PFSK-1 (cell line): ENCODE measurements at regions not wholly inside any gene's neighbourhood (a gene's known extent, or its start where the extent isn't known, plus 50 kb on each side); places are given as distances from the start of the nearest gene placed in this dataset.

Experiments
- POLR2AphosphoS5 ChIP-seq: IDR thresholded peaks from 2 replicates; pipeline ENCODE4 v1.6.1; 2012; ENCODE audit warnings: low read depth, mild to moderate bottlenecking, control low read depth, low read length, moderate library complexity
- SIN3A ChIP-seq: IDR thresholded peaks from 2 replicates; pipeline ENCODE4 v1.6.1; 2012; ENCODE audit warnings: mild to moderate bottlenecking, low read length, moderate library complexity, borderline replicate concordance; ENCODE audit not compliant: insufficient read depth
- TAF1 ChIP-seq: IDR thresholded peaks from 2 replicates; pipeline ENCODE4 v1.6.1; 2012; ENCODE audit warnings: low read length, control low read depth, borderline replicate concordance; ENCODE audit not compliant: insufficient read depth
- TF ChIP-seq, protein P1 (sequence below), 2 experiments: IDR thresholded peaks; 2 replicates each; pipeline versions ENCODE4 v1.6.1 to v1.8.0; 2011 to 2012; ENCODE audit warnings: low read depth in 2 of 2, low read length in 2 of 2, control low read depth in 1 of 2, inconsistent platforms in 1 of 2, mild to moderate bottlenecking in 1 of 2, moderate library complexity in 1 of 2; ENCODE audit not compliant: insufficient read depth in 1 of 2

DNA sequence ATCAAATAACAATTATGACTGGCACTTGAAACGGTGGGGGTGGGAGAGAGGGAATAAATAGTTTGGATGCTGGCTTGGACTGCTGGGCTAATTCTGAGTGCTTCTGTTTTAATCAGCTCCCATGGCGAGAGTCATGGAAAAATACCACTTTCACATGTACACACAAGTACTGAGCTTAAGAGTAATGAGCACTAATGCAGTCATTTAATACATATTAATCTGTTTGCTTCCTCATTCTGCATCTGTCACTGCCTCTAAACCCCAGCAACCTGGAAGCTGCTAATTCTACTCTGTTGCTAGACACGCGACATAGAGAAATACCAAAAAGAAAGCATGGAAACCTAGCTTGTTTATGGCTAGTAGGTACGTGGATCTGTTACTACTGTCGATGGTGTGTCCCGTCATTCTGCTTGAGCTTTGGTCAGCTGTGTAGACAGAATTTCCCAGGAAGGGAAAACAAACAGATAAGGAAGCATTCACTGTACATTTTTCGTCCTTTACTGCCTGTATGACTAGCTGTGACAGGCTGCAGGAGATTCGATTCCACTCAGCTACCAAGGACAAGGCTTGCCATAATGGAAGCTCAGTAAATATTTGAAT, 238.8 kb downstream of the BAMBI start:
- TF ChIP-seq, protein P1, sequence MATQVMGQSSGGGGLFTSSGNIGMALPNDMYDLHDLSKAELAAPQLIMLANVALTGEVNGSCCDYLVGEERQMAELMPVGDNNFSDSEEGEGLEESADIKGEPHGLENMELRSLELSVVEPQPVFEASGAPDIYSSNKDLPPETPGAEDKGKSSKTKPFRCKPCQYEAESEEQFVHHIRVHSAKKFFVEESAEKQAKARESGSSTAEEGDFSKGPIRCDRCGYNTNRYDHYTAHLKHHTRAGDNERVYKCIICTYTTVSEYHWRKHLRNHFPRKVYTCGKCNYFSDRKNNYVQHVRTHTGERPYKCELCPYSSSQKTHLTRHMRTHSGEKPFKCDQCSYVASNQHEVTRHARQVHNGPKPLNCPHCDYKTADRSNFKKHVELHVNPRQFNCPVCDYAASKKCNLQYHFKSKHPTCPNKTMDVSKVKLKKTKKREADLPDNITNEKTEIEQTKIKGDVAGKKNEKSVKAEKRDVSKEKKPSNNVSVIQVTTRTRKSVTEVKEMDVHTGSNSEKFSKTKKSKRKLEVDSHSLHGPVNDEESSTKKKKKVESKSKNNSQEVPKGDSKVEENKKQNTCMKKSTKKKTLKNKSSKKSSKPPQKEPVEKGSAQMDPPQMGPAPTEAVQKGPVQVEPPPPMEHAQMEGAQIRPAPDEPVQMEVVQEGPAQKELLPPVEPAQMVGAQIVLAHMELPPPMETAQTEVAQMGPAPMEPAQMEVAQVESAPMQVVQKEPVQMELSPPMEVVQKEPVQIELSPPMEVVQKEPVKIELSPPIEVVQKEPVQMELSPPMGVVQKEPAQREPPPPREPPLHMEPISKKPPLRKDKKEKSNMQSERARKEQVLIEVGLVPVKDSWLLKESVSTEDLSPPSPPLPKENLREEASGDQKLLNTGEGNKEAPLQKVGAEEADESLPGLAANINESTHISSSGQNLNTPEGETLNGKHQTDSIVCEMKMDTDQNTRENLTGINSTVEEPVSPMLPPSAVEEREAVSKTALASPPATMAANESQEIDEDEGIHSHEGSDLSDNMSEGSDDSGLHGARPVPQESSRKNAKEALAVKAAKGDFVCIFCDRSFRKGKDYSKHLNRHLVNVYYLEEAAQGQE (IDR thresholded peaks at IDR 0.05; ENCODE audit: insufficient read depth in 1 of 2, low read depth in 2 of 2, low read length in 2 of 2): no peak
- TF ChIP-seq TAF1 (no peak), POLR2AphosphoS5 (no peak), SIN3A (no peak)
